HG02840 (cell line): ENCODE measurements at regions not wholly inside any gene's neighbourhood (a gene's known extent, or its start where the extent isn't known, plus 50 kb on each side); places are given as distances from the start of the nearest gene placed in this dataset.

ENCODE experiments used
- ATAC-seq: cut with Tn5 transposase; IDR thresholded peaks from one replicate; pipeline ENCODE4 v1.9.1; 2021; ENCODE audit warnings: mild to moderate bottlenecking, moderate library complexity, moderate number of reproducible peaks; ENCODE audit not compliant: unreplicated experiment, low FRiP score

GRCh38 chr5:6909901-6910300 is 196.7 kb downstream of the TENT4A start:
- no peak for ATAC-seq

DNA sequence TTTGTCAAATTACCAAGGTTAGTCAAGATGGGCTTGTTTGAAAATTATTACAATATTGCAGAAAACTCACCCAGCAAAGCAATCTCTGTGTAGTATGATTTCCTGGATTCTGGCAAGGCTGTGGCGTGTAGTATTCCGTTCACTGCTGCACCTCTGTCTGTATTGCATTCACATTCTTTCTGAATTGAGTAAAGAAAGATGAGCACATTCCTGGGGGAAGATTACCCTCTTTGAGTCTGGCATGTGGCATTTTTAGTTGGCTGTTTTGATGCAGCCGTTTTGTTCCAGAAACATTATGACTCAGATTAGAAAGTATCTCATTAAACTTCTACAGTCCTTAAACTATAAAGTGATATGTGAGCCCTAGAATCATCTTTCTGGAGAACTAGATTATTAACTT is 197.7 kb downstream of the TENT4A start:
- ATAC-seq = no peak

GRCh38 chr5:6914347-6914746 is 201.1 kb downstream of the TENT4A start:
- ATAC-seq = no peak

- no peak for ATAC-seq
Observed at GRCh38 chr5:6915574-6915973, 202.3 kb downstream of the TENT4A start.

DNA sequence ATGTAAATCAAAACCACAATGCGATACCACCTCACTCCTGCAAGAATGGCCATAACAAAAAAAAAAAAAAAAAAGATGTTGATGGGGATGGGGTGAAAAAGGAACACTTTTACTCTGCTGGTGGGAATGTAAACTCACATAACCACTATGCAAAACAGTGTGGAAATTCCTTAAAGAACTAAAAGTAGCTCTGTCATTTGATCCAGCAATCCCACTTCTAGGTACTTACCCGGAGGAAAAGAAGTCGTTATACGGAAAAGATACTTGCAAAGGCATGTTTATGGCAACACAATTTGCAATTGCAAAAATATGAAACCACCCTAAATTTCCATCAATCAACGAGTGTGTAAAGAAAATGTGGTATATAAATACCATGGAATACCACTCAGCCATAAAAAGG is 205.0 kb downstream of the TENT4A start:
- ATAC-seq = no peak

- ATAC-seq = no peak
Observed at GRCh38 chr5:6920628-6921256, 207.5 kb downstream of the TENT4A start.

DNA sequence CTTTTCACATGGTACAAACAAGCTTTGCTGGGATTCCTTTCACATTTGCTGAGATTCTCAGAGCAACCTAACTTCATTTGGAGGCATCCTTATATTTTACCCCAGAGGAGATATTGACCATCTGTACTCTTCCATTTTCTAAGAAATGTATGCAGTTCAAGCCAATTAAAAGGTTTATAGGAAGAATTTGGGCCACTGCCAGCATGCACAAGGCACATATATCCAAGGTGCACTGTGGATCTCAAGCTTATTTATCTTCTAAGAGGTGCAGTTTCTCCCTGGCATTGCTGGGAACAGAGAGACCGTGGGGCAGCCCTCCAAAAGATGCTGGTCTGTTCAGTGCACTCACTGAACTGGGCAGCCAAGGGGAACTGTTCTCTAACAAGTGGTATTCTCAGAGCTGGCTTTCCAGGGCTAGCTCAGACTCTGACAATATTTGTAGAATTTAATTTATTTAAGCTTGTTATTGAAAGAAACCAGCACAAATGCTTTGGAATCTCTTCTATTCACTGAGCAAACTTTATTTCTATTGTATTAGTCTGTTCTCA is 213.3 kb downstream of the TENT4A start:
- no peak for ATAC-seq

DNA sequence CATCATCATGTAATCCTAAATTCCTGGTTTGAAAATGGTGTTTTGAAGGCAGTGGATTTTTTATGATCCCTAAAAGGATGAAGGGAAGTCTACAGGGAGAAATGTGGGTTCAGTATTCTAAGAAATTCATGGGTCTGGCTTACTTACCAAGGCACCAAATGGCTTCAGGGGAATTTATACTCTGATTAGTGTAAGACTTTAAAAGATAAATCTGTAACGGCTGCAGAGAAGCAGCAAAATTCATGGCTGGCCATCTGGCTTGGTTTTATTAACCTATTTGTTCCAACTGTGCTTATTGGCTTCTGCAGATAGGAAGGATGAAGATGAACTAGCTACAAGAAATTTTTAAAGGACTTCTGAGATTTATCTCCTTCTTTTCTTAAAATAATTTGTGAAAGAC is 222.8 kb downstream of the TENT4A start:
- ATAC-seq = no peak

- no peak for ATAC-seq
Observed at GRCh38 chr5:6937677-6938076, 224.4 kb downstream of the TENT4A start.

DNA sequence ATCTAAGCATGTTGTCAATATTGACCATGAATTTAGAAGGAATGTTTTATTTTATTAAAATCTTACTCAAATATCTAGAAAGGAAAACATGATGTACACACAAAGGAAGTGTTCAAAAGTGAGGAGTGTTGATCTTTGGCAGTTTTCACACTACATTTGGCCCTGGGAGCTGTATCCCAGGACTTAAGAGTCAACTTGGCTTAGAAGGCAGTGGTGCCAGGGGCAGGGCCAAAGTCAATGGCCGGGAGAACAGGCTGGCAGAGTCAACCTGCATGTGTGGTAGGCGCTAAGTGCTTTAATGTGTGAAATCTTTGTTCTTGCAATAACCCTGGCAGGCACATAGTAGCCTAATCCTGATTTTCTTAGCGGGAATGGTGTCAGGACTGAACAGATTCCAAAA is 228.4 kb downstream of the TENT4A start:
- no peak for ATAC-seq

DNA sequence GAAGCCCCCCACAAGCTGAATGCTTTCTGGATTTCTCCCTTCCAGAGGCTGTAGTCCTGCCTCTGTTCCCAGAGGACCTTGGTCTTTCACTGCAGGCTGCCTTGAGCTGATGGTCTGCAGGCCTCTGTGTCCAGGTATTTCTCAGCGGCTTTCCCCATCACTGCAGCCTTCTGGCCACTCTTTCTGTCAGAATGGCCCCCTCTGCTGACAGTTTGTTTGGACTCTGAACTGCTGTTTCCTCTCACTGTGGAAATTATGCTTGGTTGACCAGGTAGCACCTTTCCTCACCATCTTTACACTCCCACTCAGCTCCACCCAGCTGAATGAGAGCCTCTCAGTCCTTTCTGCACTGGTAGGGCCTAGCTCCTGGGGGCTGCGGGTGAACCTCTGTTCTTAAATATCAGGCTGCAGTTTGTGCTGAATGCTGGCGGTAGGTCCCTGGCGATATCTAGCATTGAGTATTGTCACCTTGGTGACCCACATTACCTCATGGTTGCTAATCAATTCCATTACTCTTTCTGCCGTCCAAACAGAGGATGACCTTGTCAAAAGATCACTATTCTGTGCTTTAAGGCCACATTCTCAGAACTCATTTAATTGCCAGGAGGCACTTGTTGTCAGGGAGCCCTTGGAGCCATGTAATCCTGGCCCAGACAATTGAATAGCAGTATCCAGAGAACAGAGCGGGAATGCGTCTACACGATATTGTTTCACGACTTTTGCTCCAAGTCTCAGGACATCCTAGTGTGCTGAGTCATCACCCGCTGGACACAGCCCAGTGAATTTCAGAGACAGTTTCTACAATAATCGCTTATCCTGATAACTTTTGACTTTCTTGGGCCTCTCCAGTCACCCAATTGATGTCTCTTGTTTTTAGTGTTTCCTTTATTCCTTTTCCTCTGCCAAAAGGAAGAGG is 230.2 kb downstream of the TENT4A start:
- ATAC-seq = no peak

DNA sequence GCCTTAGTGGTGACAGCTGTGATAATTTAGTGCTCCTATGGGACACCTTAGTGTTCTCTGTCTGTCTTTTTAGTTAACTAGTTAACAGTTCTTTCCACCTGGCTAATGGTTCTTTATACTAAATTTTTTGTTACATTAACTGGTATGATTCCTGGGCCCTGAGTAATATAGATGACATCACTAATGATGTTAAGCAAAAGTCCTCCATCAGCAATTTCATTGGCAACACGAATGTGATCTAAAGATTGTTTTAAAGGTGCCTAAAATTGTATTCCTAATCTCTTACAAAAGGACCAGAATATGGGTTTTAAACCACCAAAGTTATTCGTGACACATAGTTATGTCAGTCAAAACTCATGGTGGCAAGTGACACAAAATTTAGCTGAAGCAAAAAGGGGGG is 235.3 kb downstream of the TENT4A start:
- ATAC-seq = no peak

GRCh38 chr5:6949230-6949629 is 236.0 kb downstream of the TENT4A start:
- ATAC-seq = no peak

- no peak for ATAC-seq
Observed at GRCh38 chr5:6950250-6950649, 237.0 kb downstream of the TENT4A start.

GRCh38 chr5:6950860-6951259 is 237.6 kb downstream of the TENT4A start:
- ATAC-seq = no peak

GRCh38 chr5:6961123-6961522 is 247.9 kb downstream of the TENT4A start:
- ATAC-seq = no peak

GRCh38 chr5:6961837-6962635 is 248.8 kb downstream of the TENT4A start:
- no peak for ATAC-seq

- no peak for ATAC-seq
Observed at GRCh38 chr5:6976971-6977370, 263.7 kb downstream of the TENT4A start.

DNA sequence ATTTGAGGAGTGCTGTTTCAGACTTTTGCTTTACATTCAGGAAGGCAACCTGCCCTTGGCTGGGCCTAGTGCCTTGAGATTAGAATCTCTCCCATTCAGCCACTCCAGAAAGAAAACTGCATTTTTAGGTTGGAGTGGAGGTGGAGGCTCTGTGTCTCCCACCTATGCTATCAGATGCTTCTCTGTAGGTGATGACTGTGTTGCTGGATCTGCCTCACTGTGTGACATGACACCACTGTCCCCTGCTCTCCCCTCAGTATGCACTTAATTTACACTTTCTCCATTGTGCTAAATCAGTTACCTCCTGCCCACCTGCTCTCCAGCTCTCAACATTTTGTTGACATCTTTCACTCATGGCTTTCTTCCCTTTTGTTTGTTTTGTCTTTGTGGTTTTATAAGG is 265.8 kb downstream of the TENT4A start:
- no peak for ATAC-seq

- no peak for ATAC-seq
Observed at GRCh38 chr5:6989230-6989629, 276.0 kb downstream of the TENT4A start.

DNA sequence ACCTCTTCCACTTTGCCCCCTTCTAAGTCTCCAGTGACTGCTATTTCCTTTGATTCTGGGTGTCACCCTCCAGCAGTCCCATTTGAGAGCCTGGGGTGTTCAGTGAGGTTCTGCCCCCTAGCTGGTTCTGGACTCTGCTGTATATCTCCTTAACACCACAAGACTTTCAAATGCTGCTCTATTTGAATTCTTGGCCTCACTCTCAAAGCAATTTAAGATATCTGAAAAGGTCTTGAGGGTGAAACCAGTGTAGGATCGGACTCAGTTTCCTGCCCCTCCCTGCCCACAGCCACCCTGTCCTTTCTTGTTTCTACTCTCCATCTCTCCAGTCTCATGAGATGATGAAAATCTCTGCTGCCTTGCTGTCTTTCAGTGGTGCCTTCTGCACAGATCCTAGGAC is 280.9 kb downstream of the TENT4A start:
- ATAC-seq = no peak
